Kidney tubule cell (primary cell): ENCODE measurements at regions not wholly inside any gene's neighbourhood (a gene's known extent, or its start where the extent isn't known, plus 50 kb on each side); places are given as distances from the start of the nearest gene placed in this dataset.
"Not testable (repeated sequence)": the region's sequence is repeated elsewhere in the genome, so short reads cannot be mapped to it uniquely, and the experiment has no call there.

Experiments used
- DNase-seq: peaks from one replicate; pipeline ENCODE4 v3.0.0-alpha.2; 2018; ENCODE audit warnings: low spot score

DNA sequence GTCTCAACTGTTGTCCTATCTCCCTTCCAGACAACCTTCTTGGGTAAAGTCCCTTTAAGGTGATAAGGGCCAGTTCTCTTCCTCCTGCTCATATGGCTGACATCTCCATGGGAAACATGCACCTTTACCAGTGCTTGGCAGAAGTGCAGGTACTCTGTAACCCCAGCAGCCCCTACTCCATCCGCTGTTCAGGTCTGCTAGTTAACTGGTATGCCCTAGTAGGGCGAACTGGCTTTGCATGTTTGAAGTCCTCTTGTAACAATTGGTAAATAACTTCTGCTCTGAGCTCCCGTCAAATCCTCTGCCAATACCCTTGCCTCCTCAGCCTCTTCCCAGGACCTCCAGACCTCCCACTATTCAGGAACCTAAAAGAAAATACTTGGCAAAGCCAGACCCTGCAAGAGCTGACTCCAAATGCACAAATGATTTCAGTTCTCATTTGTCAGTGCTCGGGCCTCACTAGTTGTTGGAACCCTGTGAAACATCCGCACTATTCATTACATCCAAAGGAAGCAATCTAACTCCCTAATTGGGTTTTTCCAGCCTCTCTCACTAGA is 703.7 kb downstream of the MAFB start:
- peak; percentile 34 for DNase-seq

DNA sequence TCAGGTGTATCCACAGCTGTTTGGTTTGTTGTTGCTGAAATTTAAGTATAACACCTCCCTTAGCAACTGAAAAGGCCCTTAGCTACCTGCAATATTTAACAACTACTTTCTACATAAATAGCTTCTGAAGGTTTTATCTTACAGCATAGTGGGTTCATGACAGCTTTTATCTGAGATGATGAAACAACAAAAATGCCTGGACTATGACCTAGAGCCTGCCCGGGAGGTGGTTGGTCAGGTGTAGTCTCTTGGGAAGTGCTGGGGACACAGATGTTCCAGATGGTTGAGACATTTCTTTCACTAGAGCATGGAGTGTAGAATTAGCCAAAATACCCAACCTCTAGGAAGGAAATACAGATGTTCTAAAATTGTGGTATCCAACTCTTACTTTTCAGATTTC is 705.4 kb downstream of the MAFB start:
- DNase-seq, result no peak

DNA sequence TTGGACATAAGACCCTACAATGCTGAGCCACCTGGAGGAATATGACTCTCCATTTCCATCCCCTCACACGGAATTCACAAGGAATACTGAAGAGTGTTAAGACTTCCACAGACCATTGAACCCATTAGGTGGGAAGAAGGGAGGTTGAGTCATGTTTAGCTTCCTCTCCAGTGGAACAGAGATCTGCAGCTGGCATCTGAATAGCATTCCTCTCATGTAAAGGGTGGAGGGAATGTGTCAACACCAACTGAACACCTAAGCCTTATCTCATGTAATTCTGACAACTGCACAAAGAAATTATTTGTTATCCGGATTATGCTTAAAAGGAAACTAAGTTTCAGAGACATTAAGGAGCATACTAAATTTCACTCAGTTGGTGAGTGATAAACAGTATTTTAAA is 705.9 kb downstream of the MAFB start:
- peak; percentile 45 for DNase-seq

DNA sequence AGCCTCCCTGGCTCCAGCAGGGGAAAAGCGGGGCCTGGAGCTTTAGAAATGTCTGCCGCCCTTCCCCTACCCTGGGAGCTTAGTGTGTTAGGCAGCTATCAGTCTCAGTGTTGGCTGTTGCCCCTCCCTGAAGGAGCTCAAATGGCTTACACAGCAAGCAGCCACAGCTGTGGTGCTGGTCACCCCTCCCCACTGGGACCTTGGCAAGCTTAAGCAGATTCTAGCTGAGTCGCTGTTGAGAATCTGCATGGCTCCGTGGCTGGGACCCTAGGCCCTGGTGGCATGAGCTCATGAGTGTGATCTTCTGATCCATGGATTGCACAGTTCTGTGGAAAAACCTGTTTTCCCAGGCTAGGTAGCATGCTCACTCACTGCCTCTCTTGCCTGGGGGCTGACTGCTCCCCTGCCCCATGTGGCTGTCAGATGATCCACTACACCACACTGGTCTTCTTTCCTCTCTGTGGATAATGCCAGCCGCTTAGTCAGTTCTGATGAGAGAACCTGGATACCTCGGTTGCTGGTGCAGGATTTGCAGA is 714.0 kb downstream of the MAFB start:
- DNase-seq, result no peak

DNA sequence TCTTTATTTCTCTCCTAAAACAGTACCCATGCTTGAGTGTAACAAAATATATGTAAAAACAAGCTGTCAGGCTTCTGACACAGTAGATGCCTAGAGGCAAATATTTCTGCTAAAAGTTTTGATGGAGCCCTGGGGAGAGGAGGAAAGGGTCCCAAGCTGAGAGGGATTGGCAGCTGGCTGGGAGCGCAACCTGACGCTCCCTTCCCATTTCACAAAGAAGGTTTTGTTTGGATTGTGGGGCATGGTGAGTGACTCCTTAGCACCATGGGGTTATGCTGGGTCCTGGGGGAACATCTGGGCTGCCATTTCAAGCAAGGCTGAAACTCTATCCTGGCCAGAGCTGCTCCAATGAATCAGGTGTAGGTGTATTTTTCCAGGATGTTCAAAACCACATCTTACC is 720.5 kb downstream of the MAFB start:
- DNase-seq, result no peak

DNA sequence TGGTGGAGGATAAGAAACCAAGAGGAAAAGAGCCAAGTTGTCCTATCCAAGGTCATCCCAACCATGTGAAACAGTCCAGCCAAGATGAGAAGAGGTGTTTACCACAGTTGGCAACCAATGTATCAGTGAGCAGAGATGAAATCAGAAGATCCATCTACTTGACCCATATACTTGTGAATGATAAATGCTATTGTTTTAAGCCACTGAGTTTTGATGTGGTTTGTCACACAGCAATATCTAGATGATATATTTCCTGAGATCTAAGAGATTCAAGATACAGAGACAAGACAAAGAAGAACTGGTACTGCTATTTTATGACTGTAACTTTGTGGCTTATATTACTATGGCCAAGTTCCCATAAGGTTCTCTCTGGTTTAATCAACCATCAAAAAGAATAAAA is 721.2 kb downstream of the MAFB start:
- DNase-seq, result no peak

DNA sequence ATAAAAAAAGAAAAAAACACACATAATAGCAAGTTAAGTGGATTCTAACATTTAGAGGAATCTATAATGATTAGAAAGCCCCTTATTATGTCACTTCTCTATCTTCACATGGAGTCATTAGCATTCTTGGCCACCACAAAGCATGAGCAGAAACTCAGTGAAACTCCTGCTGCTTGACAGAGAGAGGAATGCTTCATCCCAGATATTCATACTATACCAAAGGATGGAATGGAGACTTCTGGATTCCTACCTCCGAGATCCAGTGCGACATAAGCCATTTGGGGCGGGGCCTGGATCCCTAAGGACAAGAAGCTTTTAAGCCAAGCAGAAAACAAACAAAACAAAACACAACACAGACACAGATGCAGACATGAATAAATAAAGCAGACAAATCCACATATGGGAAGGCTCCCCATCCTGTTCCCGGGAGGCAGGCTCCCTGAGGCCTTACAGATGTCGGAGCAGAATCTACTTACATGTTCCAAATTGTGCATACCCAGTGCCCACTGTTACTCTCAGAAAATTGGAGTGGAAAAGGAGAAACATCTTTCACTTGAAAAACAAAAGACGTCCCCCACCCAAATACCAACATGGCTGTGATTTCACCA is 727.3 kb downstream of the MAFB start:
- no peak for DNase-seq

DNA sequence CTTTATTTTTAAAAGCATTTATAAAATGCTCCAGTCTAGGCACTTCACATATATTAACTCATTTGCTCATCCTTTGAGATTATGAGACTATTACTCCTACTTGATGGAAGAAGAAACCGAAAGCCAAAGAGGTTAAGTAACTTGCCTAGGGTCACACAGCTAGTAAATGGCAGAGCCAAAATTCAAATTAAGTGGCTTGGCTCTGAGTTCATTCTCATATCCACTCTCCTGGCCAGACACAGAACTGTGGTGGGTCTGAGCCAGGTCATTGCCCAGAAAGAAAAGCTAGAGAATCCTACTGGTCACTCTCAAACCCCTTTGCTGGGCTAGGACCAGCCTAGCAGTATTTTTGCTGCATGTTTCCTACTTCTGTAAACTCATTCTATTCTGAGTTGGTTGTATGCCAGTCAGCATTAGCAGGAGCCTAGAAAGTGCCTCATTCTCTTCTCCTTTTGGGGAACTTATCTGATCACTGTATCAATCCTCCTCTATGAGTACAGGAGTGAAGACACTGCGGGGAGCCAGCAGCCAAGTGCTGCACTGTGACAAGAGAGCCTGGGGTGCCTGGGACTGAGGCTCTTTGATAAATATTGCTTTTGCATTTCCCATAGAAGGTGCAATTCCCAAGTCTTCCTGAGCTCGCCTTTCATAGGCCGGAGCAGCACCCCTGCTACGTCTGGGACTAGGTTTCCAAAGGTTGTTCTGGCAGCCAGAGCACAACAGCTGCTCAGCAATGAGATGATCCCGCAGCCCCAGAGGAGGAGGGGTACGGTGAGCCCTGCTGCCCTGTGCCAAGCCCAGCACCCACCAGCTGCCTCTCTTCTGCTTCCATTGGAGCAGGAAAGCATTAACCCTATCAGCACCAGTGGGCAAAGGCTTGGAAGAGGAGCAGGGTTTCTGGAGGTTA is 728.3 kb downstream of the MAFB start:
- no peak for DNase-seq

DNA sequence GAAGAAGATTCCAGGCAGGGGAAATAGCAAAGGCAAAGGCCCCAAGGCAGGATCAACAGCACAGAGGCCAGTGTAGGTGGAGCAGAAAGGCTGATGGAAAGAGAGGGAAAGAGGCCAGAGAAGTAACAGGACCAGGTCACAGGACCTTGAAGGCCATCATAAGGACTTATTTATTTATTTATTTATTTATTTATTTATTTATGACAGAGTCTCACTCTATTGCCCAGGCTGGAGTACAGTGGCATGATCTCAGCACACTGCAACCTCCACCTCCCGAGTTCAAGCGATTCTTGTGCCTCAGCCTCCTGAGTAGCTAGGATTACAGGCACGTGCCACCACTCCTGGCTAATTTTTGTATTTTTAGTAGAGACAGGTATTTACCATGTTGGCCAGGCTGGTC is 731.1 kb downstream of the MAFB start:
- not testable (repeated sequence) for DNase-seq

DNA sequence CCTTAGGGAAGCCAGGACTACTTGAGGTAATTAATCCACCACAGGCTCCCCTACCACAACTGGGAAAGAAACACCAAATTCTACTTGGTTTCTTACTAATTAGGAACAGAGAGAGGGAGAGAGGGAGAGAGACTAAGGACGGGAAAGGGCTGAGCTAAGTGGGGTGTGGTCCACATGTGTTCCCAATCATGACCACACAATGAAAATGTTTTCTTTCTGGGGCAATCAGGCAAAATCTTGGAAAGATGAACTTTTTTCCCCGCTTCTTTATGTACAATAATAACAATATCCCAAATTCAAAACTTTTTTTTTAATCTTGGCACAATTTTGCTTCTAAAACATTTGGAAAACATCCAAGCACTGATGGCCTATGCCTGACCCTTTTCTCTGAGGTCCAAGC is 734.4 kb downstream of the MAFB start:
- no peak for DNase-seq

DNA sequence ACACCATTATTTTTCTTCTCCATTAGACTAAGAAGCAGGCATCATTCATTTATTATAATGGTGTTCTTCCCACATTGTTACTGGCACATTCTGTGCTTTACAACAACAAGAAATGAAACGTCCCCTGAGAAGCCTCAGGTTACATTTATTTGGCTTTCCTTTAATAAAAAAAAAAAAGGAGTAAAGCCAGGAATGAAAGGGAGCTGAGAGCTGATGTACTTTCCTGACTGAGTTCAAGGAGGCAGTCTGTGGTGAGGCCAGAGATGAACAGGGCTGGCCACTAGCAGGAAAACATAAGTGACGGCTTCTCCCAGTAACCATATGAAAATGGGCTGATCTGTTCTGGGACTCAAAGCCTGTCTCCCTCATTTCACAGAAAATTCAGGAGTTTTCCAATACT is 742.1 kb downstream of the MAFB start:
- no peak for DNase-seq

DNA sequence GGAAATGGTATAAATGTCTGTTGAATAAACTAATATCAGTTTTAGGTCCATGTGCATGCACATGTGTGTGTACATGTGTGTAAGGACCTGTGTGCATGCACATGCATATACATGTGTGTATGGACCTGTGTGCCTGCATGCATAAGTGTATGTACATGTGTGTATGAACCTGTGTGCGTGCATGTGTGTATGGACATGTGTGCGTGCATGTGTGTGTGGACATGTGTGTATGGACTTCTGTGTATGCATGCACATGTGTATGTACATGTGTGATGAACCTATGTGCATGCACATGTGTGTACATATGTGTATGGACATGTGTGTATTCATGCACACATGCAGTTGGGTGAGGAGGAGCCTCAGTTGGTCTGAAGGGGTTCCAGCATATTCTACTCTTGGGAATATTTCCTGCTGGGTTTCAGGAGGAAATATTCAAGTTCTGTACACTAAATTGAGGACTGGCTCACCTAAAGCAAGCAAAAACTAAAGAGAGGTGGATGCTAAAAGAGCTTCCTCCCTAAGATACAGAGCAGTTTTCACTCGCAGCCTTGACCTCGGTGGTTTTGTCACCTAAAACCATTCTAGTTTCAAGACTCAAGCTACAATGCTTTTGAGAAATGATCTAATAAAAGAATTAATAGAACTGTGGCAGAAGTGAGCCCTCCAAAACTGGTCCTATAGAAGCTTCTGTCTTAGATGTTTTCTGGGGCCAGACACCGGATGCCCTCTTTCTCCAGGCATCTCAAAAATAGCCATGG is 742.8 kb downstream of the MAFB start:
- DNase-seq, result no peak

DNA sequence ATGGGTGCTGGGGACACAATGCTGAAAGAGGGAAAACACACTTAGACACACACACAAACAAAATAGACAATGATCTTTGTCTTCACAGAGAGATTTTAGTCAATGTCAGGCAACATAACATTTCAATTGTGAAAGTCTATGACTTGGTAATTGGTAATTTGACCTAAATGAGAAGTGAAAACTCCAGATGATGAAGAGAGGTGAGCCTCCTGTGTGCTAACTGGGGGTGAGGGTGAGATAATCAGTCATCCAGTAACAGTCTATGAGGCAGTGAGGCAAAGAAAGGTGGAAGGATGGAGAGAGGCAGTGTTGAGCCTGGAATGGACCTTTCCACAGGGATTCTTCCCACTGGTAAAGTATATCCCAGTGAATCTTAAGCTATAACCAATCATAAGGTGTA is 744.2 kb downstream of the MAFB start:
- no peak for DNase-seq

DNA sequence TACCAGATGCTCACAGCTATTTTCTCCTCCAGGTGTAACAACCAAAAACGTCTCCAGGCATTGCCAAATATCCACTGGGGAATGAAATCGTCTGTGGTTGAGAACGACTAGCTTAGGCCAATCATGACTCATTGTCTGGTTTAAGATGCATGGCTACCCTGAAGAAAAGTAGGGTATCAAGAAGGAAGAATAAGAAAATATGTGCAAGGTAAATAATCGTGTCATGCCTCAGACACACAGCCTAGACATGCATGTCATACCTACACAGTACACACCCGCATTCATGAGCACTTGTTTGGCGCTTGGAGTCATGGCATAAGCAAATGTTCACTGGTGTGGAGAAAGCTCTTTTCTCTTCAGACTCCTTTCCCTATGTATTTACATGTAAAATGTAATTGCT is 745.7 kb downstream of the MAFB start:
- DNase-seq, result peak; percentile 81

DNA sequence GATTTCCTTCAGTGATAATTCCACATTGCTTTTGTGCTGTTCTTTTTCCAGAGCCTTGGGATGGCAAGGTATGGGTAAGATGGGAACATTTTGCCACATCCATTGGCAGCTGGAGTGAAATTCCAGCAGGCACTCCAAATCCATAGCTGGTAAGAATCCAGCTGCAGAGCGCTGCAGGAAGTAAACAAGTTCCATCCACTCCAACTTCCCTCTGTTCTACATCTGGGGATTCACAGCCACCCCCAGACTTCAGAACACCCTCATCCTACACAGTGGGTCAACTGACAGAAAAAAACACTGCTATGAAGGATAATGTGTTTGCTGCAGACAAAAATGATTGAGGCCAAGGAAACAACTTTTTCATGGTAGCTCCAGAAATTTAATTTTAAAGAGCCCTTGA is 747.8 kb downstream of the MAFB start:
- DNase-seq, result no peak

DNA sequence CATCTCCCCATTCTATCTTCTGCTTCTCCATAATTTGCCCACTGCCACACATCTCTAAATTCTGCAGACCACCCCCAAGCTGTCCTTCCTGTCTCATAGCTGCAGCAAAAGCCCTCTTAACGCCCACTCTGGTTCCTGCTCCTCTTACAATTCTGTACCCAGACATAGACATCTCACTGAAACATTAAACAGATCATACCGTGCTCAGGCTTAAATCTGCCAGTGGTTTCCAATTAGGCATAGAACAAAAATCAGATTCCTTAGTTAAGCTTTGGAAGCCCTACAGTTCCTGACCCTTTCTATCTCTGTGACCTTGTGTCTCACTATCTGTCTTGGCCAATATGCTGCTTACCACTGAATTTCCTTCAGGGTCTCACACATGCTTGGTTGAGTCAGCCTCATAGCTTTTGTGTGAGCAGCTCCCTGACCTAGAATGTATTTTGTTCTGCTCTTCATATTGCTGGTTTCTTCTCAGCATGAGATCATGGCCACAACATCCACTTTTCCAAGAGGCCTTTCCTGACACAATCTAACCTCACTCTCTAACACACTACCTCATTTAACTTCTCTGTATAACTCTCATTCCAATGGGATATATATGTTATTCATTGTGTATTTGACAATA is 749.7 kb downstream of the MAFB start:
- peak; percentile 11 for DNase-seq

DNA sequence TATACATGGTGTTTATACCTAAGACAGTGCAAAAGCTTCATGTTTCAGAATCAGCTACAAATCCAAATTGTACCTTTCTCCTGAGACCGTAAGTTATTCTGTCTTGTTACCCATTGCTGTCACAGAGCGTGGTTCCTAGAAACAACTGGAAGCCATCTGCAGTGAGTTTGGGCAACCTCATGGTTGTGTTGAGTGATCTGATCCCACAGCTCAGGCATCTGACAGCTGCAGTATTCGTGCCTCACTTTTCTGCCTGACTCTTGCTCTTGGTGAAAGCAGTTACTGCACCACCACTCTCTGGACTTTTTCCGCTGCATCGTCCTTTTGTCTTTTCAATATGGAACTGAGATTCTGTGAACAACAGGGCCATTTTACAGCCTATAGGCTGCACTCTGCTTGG is 752.6 kb downstream of the MAFB start:
- no peak for DNase-seq

DNA sequence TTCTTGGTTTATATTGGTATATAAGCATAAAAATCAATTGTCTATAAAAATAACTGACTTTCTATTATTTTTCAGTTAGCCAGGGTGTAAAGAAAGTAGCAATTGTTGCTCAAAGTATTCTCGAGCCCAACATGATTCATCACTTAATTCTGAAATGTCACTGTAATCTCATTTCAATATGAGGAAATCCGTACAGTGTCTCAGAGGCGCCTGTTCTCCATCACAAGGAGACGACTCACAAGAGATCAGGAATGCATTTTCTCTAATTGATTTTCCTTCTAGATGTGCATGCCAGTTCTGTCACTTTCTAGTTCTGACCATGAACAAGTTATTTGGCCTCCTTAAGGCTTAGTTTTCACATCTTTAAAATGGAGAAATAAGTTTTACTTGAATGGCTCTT is 753.1 kb downstream of the MAFB start:
- DNase-seq, result peak; percentile 42

DNA sequence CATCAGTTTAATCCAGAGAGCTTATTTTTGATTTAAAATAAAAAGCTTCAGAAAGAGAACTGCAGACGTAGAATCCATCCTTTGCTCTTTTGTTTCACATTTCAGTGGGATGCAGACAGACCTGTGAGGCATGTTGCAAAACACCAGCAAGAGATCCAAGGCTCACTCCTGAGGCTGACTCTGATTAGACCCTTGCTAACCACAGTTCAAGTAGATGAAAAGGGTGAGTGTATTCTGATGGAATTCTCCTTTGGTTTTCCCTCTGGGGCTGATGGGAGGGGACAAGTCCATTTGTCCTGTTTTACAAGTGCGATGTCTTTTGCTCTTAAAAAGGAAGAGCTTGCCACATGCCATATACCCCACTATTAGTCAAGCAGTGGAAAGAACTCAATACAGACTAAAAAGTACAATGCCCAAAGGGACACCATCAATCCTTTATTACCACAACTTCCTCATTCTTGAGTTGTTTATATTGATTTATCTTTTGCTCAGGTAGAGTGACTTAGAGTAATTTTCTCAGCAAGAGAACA is 772.7 kb downstream of the MAFB start:
- peak; percentile 52 for DNase-seq

DNA sequence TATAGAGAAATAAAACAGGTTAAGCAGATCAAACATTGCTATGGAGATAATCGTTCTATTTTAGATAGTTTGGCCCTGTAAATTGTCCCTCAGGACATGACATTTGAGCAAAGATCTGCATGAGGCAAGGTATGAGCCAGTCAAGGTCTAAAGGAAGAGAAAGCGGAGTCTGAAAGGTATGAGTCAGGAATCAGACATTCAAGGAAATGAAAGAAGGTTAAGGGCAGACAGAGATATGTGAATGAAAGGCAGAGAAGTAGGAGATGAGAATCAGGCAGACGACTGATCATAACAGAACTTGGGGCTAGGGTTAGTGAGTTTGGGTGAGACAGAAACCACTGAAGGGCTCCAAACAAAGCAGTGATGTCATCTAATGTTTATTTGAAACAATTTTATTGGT is 775.8 kb downstream of the MAFB start:
- peak; percentile 80 for DNase-seq

DNA sequence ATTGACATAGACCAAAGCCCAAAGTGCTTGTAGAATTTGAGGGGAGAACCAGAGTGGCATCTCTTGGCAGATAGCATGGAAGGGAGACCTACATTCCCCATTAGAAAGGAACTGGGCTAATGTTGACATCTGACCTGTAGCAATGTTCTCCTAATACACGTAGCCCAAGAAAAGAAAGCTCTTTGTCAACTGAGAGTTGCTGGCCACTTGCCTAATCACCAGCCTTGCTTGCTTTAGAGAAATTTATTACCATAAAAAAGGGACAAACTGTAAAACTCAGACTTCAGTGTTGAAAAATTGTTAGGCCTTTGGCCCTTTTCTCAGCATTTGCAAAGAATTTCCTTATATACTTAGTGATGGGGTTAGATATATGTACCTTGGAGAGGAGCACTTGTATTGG is 777.5 kb downstream of the MAFB start:
- no peak for DNase-seq

DNA sequence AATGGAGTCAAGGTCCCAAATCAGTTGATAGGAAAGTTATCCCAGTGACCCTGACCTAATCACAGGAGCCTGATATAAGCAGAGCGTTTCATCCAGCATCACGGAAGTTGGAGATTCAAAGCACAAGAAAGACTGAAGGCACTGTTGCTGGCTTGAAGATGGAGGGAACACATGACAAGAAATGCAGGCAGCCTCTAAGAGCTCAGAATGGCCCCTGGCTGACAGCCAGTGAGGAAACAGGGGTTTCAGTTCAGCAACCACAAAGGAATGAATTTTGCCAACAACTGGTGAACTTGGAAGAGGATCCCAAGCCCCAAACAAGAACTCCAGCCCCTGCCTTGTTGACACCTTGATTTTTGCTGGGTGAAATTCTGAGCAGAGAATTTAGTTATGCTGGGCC is 778.5 kb downstream of the MAFB start:
- no peak for DNase-seq
